Choroid plexus epithelial cell (primary cell): ENCODE measurements at regions not wholly inside any gene's neighbourhood (a gene's known extent, or its start where the extent isn't known, plus 50 kb on each side); places are given as distances from the start of the nearest gene placed in this dataset.

ENCODE experiments used
- DNase-seq: peaks from one replicate; pipeline ENCODE4 v3.0.0-alpha.2; 2010; ENCODE audit warnings: low read depth
- H3K4me3 ChIP-seq: 2 replicates; pipeline ENCODE4 v1.5.1; 2011; ENCODE audit warnings: low read depth, mild to moderate bottlenecking, control low read depth, low read length, moderate library complexity
- CTCF ChIP-seq: conservative IDR thresholded peaks from 2 replicates; pipeline ENCODE4 v1.5.1; 2011; ENCODE audit warnings: low read depth, mild to moderate bottlenecking, control low read depth, inconsistent platforms, low read length, moderate library complexity

GRCh38 chr9:110114859-110115201 is 93.1 kb downstream of the C9orf152 start:
- no peak overlapping the region for H3K4me3 ChIP-seq
- DNase-seq = peak; percentile 45

GRCh38 chr9:110115341-110115820 is 92.6 kb downstream of the C9orf152 start:
- DNase-seq = peak; percentile 79
- no peak for TF ChIP-seq CTCF
- H3K4me3 ChIP-seq = no peak overlapping the region

More at GRCh38 chr9:110114859-110115201, 93.1 kb downstream of the C9orf152 start:
- peak; percentile 8 for TF ChIP-seq CTCF

GRCh38 chr9:110115826-110116542 is 92.0 kb downstream of the C9orf152 start:
- DNase-seq = peak; percentile 92
- no peak for TF ChIP-seq CTCF
- no peak overlapping the region for H3K4me3 ChIP-seq

GRCh38 chr9:110116543-110116885 is 91.4 kb downstream of the C9orf152 start:
- peak; percentile 94 for DNase-seq
- no peak for TF ChIP-seq CTCF
- H3K4me3 ChIP-seq = no peak overlapping the region

GRCh38 chr9:110121170-110121569 is 86.8 kb downstream of the C9orf152 start:
- DNase-seq = no peak
- no peak for TF ChIP-seq CTCF
- H3K4me3 ChIP-seq = no peak overlapping the region

- H3K4me3 ChIP-seq = no peak overlapping the region
- DNase-seq = peak; percentile 51
- no peak for TF ChIP-seq CTCF
Observed at GRCh38 chr9:110123341-110124095, 84.4 kb downstream of the C9orf152 start.
